Endodermal cell (in vitro differentiated cells): ENCODE measurements at regions not wholly inside any gene's neighbourhood (a gene's known extent, or its start where the extent isn't known, plus 50 kb on each side); places are given as distances from the start of the nearest gene placed in this dataset.

Source experiments
- DNase-seq: peaks from one replicate; pipeline ENCODE4 v3.0.0-alpha.2; 2017
- H3K27ac ChIP-seq: 2 replicates; pipeline ENCODE4 v1.5.1; 2013; ENCODE audit warnings: mild to moderate bottlenecking, low read depth, low read length, moderate library complexity
- H3K27me3 ChIP-seq: 2 replicates; pipeline ENCODE4 v1.6.1; 2013; ENCODE audit warnings: mild to moderate bottlenecking, low read length, moderate library complexity; ENCODE audit not compliant: insufficient read depth, control insufficient read depth, poor library complexity, severe bottlenecking
- H3K36me3 ChIP-seq: 2 replicates; pipeline ENCODE4 v1.7.0; 2013; ENCODE audit warnings: mild to moderate bottlenecking, low read length, moderate library complexity; ENCODE audit not compliant: control insufficient read depth, insufficient read depth
- H3K4me1 ChIP-seq: one replicate; pipeline ENCODE4 v1.7.0; 2013; ENCODE audit warnings: low read length; ENCODE audit not compliant: control insufficient read depth, insufficient read depth
- H3K4me3 ChIP-seq: 2 replicates; pipeline ENCODE4 v1.5.1; 2013; ENCODE audit warnings: mild to moderate bottlenecking, low read length, moderate library complexity
- H3K9ac ChIP-seq: 2 replicates; pipeline ENCODE4 v1.6.1; 2013; ENCODE audit warnings: mild to moderate bottlenecking, low read length, moderate library complexity; ENCODE audit not compliant: poor library complexity, severe bottlenecking; ENCODE audit errors: extremely low read depth
- H3K9me3 ChIP-seq: 2 replicates; pipeline ENCODE4 v1.6.1; 2013; ENCODE audit warnings: mild to moderate bottlenecking, low read length, moderate library complexity; ENCODE audit not compliant: control insufficient read depth
- H3K27ac Mint-ChIP-seq: 2 replicates; pipeline ENCODE4 v1.8.0; 2020; ENCODE audit warnings: mixed read lengths
- H3K27me3 Mint-ChIP-seq: 2 replicates; pipeline ENCODE4 v1.8.0; 2021; ENCODE audit warnings: mild to moderate bottlenecking, mixed read lengths; ENCODE audit not compliant: insufficient read depth
- H3K36me3 Mint-ChIP-seq: 2 replicates; pipeline ENCODE4 v1.8.0; 2020; ENCODE audit warnings: low read depth, mixed read lengths
- H3K4me1 Mint-ChIP-seq: 2 replicates; pipeline ENCODE4 v1.8.0; 2020; ENCODE audit warnings: mixed read lengths
- H3K4me3 Mint-ChIP-seq: 2 replicates; pipeline ENCODE4 v1.8.0; 2020; ENCODE audit warnings: mild to moderate bottlenecking, moderate library complexity, mixed read lengths
- H3K9me3 Mint-ChIP-seq: 2 replicates; pipeline ENCODE4 v1.8.0; 2020; ENCODE audit warnings: mild to moderate bottlenecking, mixed read lengths
- WGBS, 2 experiments: methylation state at CpG; one replicate each; pipeline versions ENCODE4 v1.1.5 to v1.1.7; 2013; ENCODE audit warnings: missing lambda C conversion rate in 2 of 2, mixed read lengths in 1 of 2; ENCODE audit not compliant: insufficient coverage in 1 of 2, insufficient read length in 1 of 2; 5-methylcytosine and 5-hydroxymethylcytosine counted together
- TF ChIP-seq, protein P1 (sequence below): fragments of 200-600 bp; sonication (generic); conservative IDR thresholded peaks from 2 replicates; pipeline ENCODE4 v1.5.0; 2021; ENCODE audit warnings: antibody characterized with exemption, mild to moderate bottlenecking

GRCh38 chr14:30082486-30082885, 154.8 kb upstream of the PRKD1 start:
- H3K9me3 Mint-ChIP-seq = no peaks in the 10 kb centered on the region
- Histone ChIP-seq H3K9me3 (no peaks in the 10 kb centered on the region), H3K9ac (no peak overlapping the region), H3K27me3 (no peaks in the 10 kb centered on the region), H3K4me1 (no peaks in the 10 kb centered on the region), H3K4me3 (no peak overlapping the region), H3K36me3 (no peaks in the 10 kb centered on the region), H3K27ac (no peak overlapping the region)
- H3K4me3 Mint-ChIP-seq = no peak overlapping the region
- TF ChIP-seq, protein P1, sequence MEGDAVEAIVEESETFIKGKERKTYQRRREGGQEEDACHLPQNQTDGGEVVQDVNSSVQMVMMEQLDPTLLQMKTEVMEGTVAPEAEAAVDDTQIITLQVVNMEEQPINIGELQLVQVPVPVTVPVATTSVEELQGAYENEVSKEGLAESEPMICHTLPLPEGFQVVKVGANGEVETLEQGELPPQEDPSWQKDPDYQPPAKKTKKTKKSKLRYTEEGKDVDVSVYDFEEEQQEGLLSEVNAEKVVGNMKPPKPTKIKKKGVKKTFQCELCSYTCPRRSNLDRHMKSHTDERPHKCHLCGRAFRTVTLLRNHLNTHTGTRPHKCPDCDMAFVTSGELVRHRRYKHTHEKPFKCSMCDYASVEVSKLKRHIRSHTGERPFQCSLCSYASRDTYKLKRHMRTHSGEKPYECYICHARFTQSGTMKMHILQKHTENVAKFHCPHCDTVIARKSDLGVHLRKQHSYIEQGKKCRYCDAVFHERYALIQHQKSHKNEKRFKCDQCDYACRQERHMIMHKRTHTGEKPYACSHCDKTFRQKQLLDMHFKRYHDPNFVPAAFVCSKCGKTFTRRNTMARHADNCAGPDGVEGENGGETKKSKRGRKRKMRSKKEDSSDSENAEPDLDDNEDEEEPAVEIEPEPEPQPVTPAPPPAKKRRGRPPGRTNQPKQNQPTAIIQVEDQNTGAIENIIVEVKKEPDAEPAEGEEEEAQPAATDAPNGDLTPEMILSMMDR = no peak
- 71% methylated on average over 1 of the region's 1 CpG; no CpG with 5 or more reads in 1 of the 2 experiments for WGBS, 2 experiments
- H3K27ac Mint-ChIP-seq = no peak overlapping the region
- no peaks in the 10 kb centered on the region for H3K36me3 Mint-ChIP-seq
- H3K27me3 Mint-ChIP-seq = no peaks in the 10 kb centered on the region
- DNase-seq = no peak
- peaks cover 4% of the 10 kb centered on the region for H3K4me1 Mint-ChIP-seq

DNA sequence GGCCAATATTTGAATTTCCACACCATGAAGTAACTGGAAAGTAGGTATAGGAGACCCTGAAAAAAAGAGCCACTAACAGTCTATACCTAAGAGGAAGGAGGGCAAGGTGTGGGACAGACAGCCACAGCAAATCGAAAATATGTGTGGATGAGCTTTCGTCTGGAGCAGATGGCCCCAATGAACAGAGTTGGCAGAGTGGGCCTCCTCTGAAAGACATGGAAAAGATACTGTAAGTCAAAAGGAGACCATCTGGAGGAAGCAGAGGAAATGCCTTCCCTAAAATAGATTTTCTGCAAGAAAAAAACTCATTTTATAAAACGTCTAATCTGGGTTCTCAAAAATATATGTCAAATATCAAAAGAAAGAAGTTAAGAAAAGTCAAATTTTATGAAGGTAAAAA, 157.2 kb upstream of the PRKD1 start:
- H3K4me1 ChIP-seq = no peaks in the 10 kb centered on the region
- H3K36me3 Mint-ChIP-seq = no peaks in the 10 kb centered on the region
- TF ChIP-seq, protein P1 = no peak
- WGBS, 2 experiments = 94 to 100% methylated on average over 2 to 3 of the region's 3 CpGs
- no peak overlapping the region for H3K4me3 ChIP-seq
- H3K27me3 ChIP-seq = no peaks in the 10 kb centered on the region
- H3K27ac Mint-ChIP-seq = no peak overlapping the region
- no peak overlapping the region for H3K27ac ChIP-seq
- H3K4me3 Mint-ChIP-seq = no peak overlapping the region
- peaks cover 19% of the 10 kb centered on the region for H3K9me3 Mint-ChIP-seq
- peaks cover 4% of the 10 kb centered on the region for H3K4me1 Mint-ChIP-seq
- no peak for DNase-seq
- H3K9ac ChIP-seq = no peak overlapping the region
- peaks cover 9% of the 10 kb centered on the region for H3K9me3 ChIP-seq
- H3K36me3 ChIP-seq = no peaks in the 10 kb centered on the region
- H3K27me3 Mint-ChIP-seq = no peaks in the 10 kb centered on the region

DNA sequence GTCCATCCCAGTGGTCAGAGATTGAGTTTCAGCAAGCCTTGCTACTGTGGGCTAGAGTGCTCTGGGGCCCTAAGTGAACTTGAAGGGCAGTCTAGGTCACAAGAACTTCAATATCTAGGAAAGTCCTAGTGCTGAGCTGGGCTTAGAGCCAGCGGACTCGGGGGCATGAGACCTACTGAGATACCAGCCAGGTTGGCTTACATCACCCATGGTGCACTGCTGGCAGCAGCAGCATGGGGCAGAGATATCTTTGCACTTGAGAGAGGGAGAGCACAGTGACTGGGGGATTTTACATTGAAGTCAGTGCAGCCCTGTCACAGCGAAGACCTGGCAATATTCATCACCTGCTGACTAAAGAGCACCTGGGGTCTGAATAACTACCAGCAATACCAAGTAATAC, 158.3 kb upstream of the PRKD1 start:
- TF ChIP-seq, protein P1 = no peak
- Mint-ChIP-seq H3K4me1 (peaks cover 4% of the 10 kb centered on the region), H3K36me3 (no peaks in the 10 kb centered on the region), H3K27ac (no peak overlapping the region), H3K9me3 (peaks cover 29% of the 10 kb centered on the region), H3K27me3 (no peaks in the 10 kb centered on the region), H3K4me3 (no peak overlapping the region)
- Histone ChIP-seq H3K27me3 (no peaks in the 10 kb centered on the region), H3K9ac (no peak overlapping the region), H3K36me3 (no peaks in the 10 kb centered on the region), H3K27ac (no peak overlapping the region), H3K9me3 (peaks cover 10% of the 10 kb centered on the region), H3K4me1 (no peaks in the 10 kb centered on the region), H3K4me3 (no peak overlapping the region)
- WGBS, 2 experiments = 95 to 97% methylated on average over 3 of the region's 3 CpGs
- DNase-seq = no peak
